GM12878 (cell line): ENCODE measurements at regions not wholly inside any gene's neighbourhood (a gene's known extent, or its start where the extent isn't known, plus 50 kb on each side); places are given as distances from the start of the nearest gene placed in this dataset.

Source experiments
- ATAC-seq: fragments of 200-7000 bp; cut with Tn5 transposase; 3 replicates; pipeline ENCODE4 v1.9.1; 2020; ENCODE audit warnings: mild to moderate bottlenecking, moderate library complexity
- BruUV-seq: library from RNA; stranded (reverse); fragments of 400-500 nt; replicated peaks from 2 replicates; lab custom pipeline; 2021; lab: Mats Ljungman, UMichigan
- CTCF ChIA-PET: fragments of 300-600 bp; sonication (Branson Sonifier 250); formaldehyde crosslinking; extraction: SDS; loops from one replicate; lab custom pipeline; 2021; ENCODE audit warnings: inconsistent platforms; lab: Yijun Ruan, JAX
- POLR2A ChIA-PET: fragments of 350-600 bp; formaldehyde crosslinking; extraction: SDS; loops from one replicate; lab custom pipeline; 2021; ENCODE audit warnings: inconsistent platforms; lab: Charles Lee
- RAD21 ChIA-PET: fragments of 300-600 bp; sonication (Branson Sonifier 250); formaldehyde crosslinking; loops from one replicate; lab custom pipeline; 2023; ENCODE audit warnings: antibody characterized with exemption; ENCODE audit not compliant: unreplicated experiment; lab: Charles Lee
- SMC1A ChIA-PET: fragments of 300-600 bp; sonication (Branson Sonifier 250); formaldehyde crosslinking; loops from one replicate; lab custom pipeline; 2023; ENCODE audit not compliant: unreplicated experiment, uncharacterized antibody; lab: Charles Lee
- DNase-seq: peaks from one replicate; pipeline ENCODE4 v3.0.0-alpha.2; 2011; ENCODE audit warnings: low read depth, low spot score
- FAIRE-seq: peaks from 3 replicates; lab custom pipeline; 2011; peaks lifted over from hg19 to GRCh38; lab: Jason Lieb, UNC
- H2AFZ ChIP-seq: 2 replicates; pipeline ENCODE4 v1.6.0; 2011; ENCODE audit warnings: low read depth, low read length, control low read depth; ENCODE audit not compliant: control insufficient read depth
- H3K27ac ChIP-seq: 2 replicates; pipeline ENCODE4 v1.5.1; 2011; ENCODE audit warnings: control low read depth; ENCODE audit not compliant: control insufficient read depth, insufficient read depth
- H3K27me3 ChIP-seq, 2 experiments: replicated peaks in 1 of 2; 2 replicates each; pipeline versions ENCODE4 v1.6.0 to v1.6.1; 2011; ENCODE audit warnings: low read length in 1 of 2; ENCODE audit not compliant: control insufficient read depth in 2 of 2, insufficient read depth in 2 of 2
- H3K36me3 ChIP-seq, 2 experiments: 2 replicates each; pipeline ENCODE4 v1.5.1; 2011; ENCODE audit warnings: low read length in 1 of 2; ENCODE audit not compliant: control insufficient read depth in 2 of 2, insufficient read depth in 2 of 2
- H3K4me1 ChIP-seq: 2 replicates; pipeline ENCODE4 v1.6.1; 2011; ENCODE audit warnings: mild to moderate bottlenecking, low read length, moderate library complexity, mixed read lengths; ENCODE audit not compliant: control insufficient read depth, insufficient read depth
- H3K4me2 ChIP-seq: 2 replicates; pipeline ENCODE4 v1.6.0; 2011; ENCODE audit warnings: control low read depth; ENCODE audit not compliant: control insufficient read depth, insufficient read depth
- H3K4me3 ChIP-seq: fragments of 200-600 bp; sonication (generic); 2 replicates; pipeline ENCODE4 v1.5.1; 2016
- H3K79me2 ChIP-seq: 2 replicates; pipeline ENCODE4 v1.6.0; 2011; ENCODE audit warnings: low read length; ENCODE audit not compliant: control insufficient read depth, insufficient read depth
- H3K9ac ChIP-seq: 2 replicates; pipeline ENCODE4 v1.8.0; 2011; ENCODE audit warnings: low read length, control low read depth, mixed read lengths; ENCODE audit not compliant: control insufficient read depth, insufficient read depth
- H3K9me3 ChIP-seq: replicated peaks from 3 replicates; pipeline ENCODE4 v1.5.1; 2011; ENCODE audit warnings: mild to moderate bottlenecking, low read length; ENCODE audit not compliant: control insufficient read depth, insufficient read depth
- H4K20me1 ChIP-seq: 2 replicates; pipeline ENCODE4 v1.6.0; 2011; ENCODE audit not compliant: control insufficient read depth, insufficient read depth
- CREB1 ChIP-seq: IDR thresholded peaks from 2 replicates; pipeline ENCODE4 v1.6.1; 2012; ENCODE audit warnings: low read depth, mild to moderate bottlenecking, inconsistent platforms
- CTCF ChIP-seq, 3 experiments: IDR thresholded peaks in 2 of 3; conservative IDR thresholded peaks in 1 of 3; 2 replicates each; pipeline ENCODE4 v1.5.1; 2011; ENCODE audit warnings: low read depth in 3 of 3, low read length in 3 of 3, mild to moderate bottlenecking in 3 of 3, control low read depth in 2 of 3, moderate library complexity in 2 of 3, inconsistent platforms in 1 of 3, mixed read lengths in 1 of 3; ENCODE audit not compliant: control insufficient read depth in 2 of 3, insufficient read depth in 1 of 3; ENCODE audit errors: extremely low read depth in 1 of 3
- KAT2A ChIP-seq: conservative IDR thresholded peaks from 2 replicates; pipeline ENCODE4 v1.6.1; 2011; ENCODE audit warnings: low read depth, low read length; ENCODE audit not compliant: control insufficient read depth
- LARP7 ChIP-seq: fragments of 450-650 bp; IDR thresholded peaks from 2 replicates; pipeline ENCODE4 v1.6.1; 2017; ENCODE audit warnings: mild to moderate bottlenecking
- RCOR1 ChIP-seq: conservative IDR thresholded peaks from 2 replicates; pipeline ENCODE4 v1.6.1; 2012; ENCODE audit warnings: low read depth, low read length, improper control_type of control experiment
- SMAD1 ChIP-seq: fragments of 450-650 bp; IDR thresholded peaks from 2 replicates; pipeline ENCODE4 v1.6.1; 2018; ENCODE audit warnings: mild to moderate bottlenecking, low read depth; ENCODE audit not compliant: partially characterized antibody
- SMAD5 ChIP-seq: IDR thresholded peaks from 2 replicates; pipeline ENCODE4 v1.6.1; 2016; ENCODE audit warnings: antibody characterized with exemption, low read depth
- WRNIP1 ChIP-seq: IDR thresholded peaks from 2 replicates; pipeline ENCODE4 v1.6.1; 2011; ENCODE audit warnings: low read depth, low read length, improper control_type of control experiment, borderline replicate concordance
- ZNF274 ChIP-seq: IDR thresholded peaks from one replicate; pipeline ENCODE4 v1.8.0; 2011; ENCODE audit not compliant: insufficient read length, insufficient read depth
- WGBS: methylation state at CpG from one replicate; pipeline ENCODE4 v1.1.6; 2016; ENCODE audit warnings: low lambda C conversion rate; ENCODE audit not compliant: insufficient replicate concordance, insufficient coverage; ENCODE audit errors: missing lambda C conversion rate; 5-methylcytosine and 5-hydroxymethylcytosine counted together
- in situ Hi-C: fragments of 300-500 bp; cut with MboI; formaldehyde crosslinking; loops from 9 replicates; pipeline ENCODE4 v1.14.3; 2018; ENCODE audit warnings: mixed read lengths
- intact Hi-C: fragments of 100-400 bp; cut with micrococcal nuclease; formaldehyde crosslinking; loops from one replicate; pipeline ENCODE4 v1.14.2; 2022; ENCODE audit not compliant: unreplicated experiment

GRCh38 chr22:34722901-34723300 lies 343.1 kb upstream of the ISX start (continued):
- no peak for TF ChIP-seq CTCF (IDR thresholded peaks at IDR 0.05 in 2 of 3, conservative IDR thresholded peaks at IDR 0.05 in 1 of 3; ENCODE audit: control insufficient read depth in 2 of 3, extremely low read depth in 1 of 3, insufficient read depth in 1 of 3, low read depth in 3 of 3, low read length in 3 of 3)
- no peak for TF ChIP-seq LARP7
- no peak for TF ChIP-seq ZNF274
- no peak for TF ChIP-seq SMAD5
- no peak for TF ChIP-seq KAT2A
- no peak for TF ChIP-seq SMAD1

GRCh38 chr22:34736081-34736480 lies 329.9 kb upstream of the ISX start:
- ChIA-PET RAD21 (no interaction called here), POLR2A (no interaction called here), SMC1A (no interaction called here), CTCF (interaction anchor here (0.6 kb wide), 1 partner anchor 24 kb away, joined by 3 read pairs; no protein-coding TSS in a partner anchor)
- DNase-seq (no peak), FAIRE-seq (no peak), ATAC-seq (no peak)
- Histone ChIP-seq H3K4me1 (no peaks in the 10 kb centered on the region), H3K4me2 (no peak overlapping the region), H3K27ac (no peak overlapping the region), H2AFZ (no peak overlapping the region), H3K4me3 (no peak overlapping the region), H4K20me1 (no peaks in the 10 kb centered on the region), H3K9me3 (no peaks in the 10 kb centered on the region; the same call in 2 of the 3 replicates), H3K9ac (no peak overlapping the region), H3K79me2 (no peaks in the 10 kb centered on the region), H3K36me3 (no peaks in the 10 kb centered on the region), H3K27me3 (no peaks in the 10 kb centered on the region)
- 10% methylated on average over 1 of the region's 1 CpG for WGBS
- BruUV-seq, result no TSS peak
- in situ Hi-C loops (no loop called here), intact Hi-C loops (no loop called here)
- no peak for TF ChIP-seq SMAD5
- no peak for TF ChIP-seq WRNIP1
- no peak for TF ChIP-seq RCOR1
- TF ChIP-seq CREB1, result no peak
